AG09309 (cell line): ENCODE measurements at regions not wholly inside any gene's neighbourhood (a gene's known extent, or its start where the extent isn't known, plus 50 kb on each side); places are given as distances from the start of the nearest gene placed in this dataset.

Experiments used
- DNase-seq: peaks from one replicate; pipeline ENCODE4 v3.0.0-alpha.2; 2010; ENCODE audit warnings: low read depth
- H3K4me3 ChIP-seq: 2 replicates; pipeline ENCODE4 v1.5.1; 2011; ENCODE audit warnings: mild to moderate bottlenecking, low read depth, low read length, moderate library complexity; ENCODE audit not compliant: control insufficient read depth
- TF ChIP-seq, protein P1 (sequence below): IDR thresholded peaks from 2 replicates; pipeline ENCODE4 v1.5.1; 2011; ENCODE audit warnings: mild to moderate bottlenecking, low read depth, low read length, inconsistent platforms; ENCODE audit not compliant: insufficient read depth, control insufficient read depth; ENCODE audit errors: missing control alignments

DNA sequence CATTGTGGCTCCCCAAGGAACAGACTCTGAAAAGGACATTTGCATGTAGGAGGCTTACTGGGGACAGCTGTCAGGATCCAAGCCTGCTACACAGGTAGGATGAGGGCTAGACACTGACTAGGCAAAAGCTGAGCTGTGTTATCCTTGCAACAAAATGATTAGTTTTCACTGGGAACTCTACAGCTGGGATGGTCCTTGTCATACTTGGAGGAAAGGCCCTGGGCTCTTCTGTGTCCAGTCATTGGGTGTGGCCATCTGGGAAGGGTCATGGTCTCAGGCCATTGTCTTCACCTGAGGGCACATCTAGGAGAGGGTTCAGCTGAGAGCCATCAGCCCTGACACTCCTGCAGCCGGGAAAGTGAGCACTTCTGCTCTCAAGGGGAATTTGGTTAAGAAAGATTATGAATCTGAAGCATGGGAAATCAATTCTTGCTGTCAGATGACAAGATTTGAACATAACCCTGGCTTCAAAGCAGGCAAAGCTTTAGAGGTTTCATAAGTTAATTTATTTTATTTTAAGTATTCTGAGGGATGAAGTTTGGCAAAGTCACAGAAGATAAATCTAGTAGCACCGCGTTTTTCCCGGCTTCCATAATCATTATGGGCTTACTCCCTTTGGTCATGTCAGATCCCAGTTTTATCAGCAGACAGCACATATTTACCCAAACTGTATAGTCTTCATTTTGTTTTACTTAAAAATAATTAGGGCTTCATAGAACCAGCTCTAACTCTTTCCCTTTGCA, 78.4 kb upstream of the SLC22A23 start:
- no peak for DNase-seq
- no peak overlapping the region for H3K4me3 ChIP-seq
- TF ChIP-seq, protein P1, sequence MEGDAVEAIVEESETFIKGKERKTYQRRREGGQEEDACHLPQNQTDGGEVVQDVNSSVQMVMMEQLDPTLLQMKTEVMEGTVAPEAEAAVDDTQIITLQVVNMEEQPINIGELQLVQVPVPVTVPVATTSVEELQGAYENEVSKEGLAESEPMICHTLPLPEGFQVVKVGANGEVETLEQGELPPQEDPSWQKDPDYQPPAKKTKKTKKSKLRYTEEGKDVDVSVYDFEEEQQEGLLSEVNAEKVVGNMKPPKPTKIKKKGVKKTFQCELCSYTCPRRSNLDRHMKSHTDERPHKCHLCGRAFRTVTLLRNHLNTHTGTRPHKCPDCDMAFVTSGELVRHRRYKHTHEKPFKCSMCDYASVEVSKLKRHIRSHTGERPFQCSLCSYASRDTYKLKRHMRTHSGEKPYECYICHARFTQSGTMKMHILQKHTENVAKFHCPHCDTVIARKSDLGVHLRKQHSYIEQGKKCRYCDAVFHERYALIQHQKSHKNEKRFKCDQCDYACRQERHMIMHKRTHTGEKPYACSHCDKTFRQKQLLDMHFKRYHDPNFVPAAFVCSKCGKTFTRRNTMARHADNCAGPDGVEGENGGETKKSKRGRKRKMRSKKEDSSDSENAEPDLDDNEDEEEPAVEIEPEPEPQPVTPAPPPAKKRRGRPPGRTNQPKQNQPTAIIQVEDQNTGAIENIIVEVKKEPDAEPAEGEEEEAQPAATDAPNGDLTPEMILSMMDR, result no peak

DNA sequence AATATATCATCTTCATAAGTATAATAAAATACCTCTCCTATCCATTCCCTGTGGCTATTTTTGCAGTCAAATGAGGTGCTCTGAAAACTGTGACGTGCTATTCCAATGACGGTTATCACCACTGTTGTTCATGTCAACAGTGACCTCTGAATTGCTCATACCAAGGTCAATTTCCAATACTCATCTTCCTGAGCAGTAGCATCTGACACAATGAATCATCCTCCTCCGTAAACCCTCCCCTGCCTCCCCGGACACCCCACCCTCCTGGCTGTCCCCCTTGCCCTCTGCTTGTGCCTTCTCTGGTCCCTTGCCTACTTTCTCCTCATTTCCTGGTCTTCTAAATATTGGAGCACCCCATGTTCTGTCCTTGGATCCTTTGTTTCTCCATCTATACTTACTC, 77.7 kb upstream of the SLC22A23 start:
- no peak overlapping the region for H3K4me3 ChIP-seq
- DNase-seq, result no peak
- TF ChIP-seq, protein P1, result no peak

DNA sequence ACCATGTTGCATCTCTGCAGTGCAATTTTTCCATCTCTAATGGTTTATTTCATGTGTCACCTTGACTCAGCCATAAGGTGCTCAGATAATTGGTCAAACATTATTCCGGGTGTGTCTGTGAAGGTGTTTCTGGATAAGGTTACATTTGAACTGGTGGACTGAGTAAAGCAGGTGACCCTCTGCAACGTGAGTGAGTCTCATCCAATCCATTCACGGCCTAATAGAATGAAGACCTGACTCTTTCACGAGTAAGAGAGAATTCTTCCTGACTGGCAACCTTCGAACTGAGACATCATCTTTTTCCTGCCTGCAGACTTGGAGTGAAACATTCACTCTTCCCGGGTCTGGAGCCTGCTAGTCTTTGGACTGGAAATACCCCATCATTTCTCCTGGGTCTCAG, 77.1 kb upstream of the SLC22A23 start:
- no peak overlapping the region for H3K4me3 ChIP-seq
- DNase-seq, result no peak
- TF ChIP-seq, protein P1, result no peak

DNA sequence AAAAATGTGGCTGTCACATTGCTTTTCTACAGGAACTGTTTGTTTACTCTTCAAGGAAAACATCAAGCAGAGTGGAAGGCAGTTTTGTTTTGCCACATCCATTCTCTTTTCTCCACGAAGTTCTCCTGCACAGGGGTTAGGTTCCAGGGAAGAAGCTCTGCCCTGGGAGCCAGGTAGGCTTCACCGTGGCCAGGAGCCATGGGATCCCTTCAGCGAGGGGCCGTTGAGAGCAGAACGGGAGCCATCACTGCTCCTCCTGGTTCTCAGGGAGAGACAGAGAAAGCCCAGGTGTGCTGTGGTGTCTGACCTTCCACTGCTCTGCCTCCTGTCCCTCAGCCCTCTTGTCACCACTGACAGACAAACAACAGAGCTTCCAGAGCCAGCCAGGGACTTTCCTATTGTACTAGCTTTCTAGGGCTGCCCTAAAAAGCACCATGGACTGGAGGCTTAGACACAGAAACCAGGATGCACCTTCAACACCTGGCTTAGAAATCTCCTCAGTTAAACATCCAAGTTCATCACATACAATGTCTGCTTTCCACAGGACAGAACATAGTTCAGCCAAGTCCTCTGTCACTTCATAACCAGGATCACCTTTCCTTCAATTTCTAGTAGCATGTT, 75.6 kb upstream of the SLC22A23 start:
- TF ChIP-seq, protein P1, result no peak
- no peak overlapping the region for H3K4me3 ChIP-seq
- DNase-seq, result no peak

DNA sequence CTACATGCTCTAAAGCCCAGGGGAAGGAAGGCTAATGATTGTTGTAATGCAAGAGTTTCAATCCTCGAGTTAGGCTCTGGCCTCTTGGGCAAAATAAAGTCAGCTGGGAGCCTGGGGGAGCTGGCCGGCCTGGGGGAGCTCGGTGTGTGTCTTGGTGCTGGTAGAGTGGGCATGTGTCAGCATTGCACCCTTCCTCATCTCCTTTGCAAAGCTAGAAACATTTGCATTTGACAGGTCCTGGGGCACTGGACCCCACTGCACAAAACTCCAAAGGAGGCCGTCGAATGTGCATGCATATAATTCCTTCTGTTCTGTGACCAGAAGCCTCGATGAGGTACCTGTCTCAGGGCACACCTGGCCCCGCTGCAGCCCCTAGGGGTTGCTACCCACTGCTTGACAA, 74.6 kb upstream of the SLC22A23 start:
- no peak for DNase-seq
- TF ChIP-seq, protein P1, result no peak
- H3K4me3 ChIP-seq, result no peak overlapping the region

DNA sequence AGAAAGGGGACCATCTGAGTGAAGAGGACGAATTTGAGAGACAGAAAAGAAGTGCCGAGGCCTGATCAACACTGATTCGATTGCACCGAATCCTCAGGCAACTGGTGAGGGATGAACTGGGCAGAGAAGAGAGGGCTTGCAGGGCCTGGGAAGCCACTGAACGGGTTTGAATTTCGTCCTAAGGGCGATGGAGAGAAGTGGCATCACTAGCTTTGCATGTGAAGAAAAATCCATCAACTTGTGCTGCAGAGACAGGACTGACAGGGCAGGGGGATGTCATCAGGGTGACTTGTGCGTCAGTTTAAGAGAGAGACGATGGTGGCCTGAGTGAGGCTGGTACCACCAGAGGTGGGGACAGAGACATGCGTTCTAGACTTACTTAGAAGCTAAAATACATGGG, 73.7 kb upstream of the SLC22A23 start:
- no peak for DNase-seq
- TF ChIP-seq, protein P1, result no peak
- no peak overlapping the region for H3K4me3 ChIP-seq
